ENCODE measurements at regions not wholly inside any gene's neighbourhood (a gene's known extent, or its start where the extent isn't known, plus 50 kb on each side); places are given as distances from the start of the nearest gene placed in this dataset.
"Not testable (repeated sequence)": the region's sequence is repeated elsewhere in the genome, so short reads cannot be mapped to it uniquely, and the experiment has no call there.

GRCh38 chr10:15921423-15921945, 61.2 kb upstream of the MINDY3 start:
- DNase-seq; H4K91ac ChIP-seq (ENCODE audit: low read length); H3K9me3 ChIP-seq (ENCODE audit: control insufficient read depth, low read length): not testable (repeated sequence)

GRCh38 chr10:15931376-15931775, 71.1 kb upstream of the MINDY3 start:
- no peak overlapping the region for H2BK5ac ChIP-seq (ENCODE audit: low read depth, low read length, poor library complexity, severe bottlenecking)
- H3K4me2 ChIP-seq (ENCODE audit: low read length, poor library complexity, severe bottlenecking), result no peak overlapping the region
- H2AK5ac ChIP-seq (ENCODE audit: low read length, severe bottlenecking), result no peak overlapping the region
- H4K8ac ChIP-seq (ENCODE audit: low read length), result no peak overlapping the region
- no peaks in the 10 kb centered on the region for H3K4me1 ChIP-seq (ENCODE audit: control insufficient read depth, insufficient read depth, low read depth, low read length)
- H3K4ac ChIP-seq (ENCODE audit: low read depth in 1 of 2, low read length in 2 of 2), result no peak overlapping the region
- H4K91ac ChIP-seq (ENCODE audit: low read length), result no peak overlapping the region
- H3K36me3 ChIP-seq (ENCODE audit: control insufficient read depth in 1 of 2, insufficient read depth in 2 of 2, low read depth in 1 of 2, low read length in 2 of 2), result no peaks in the 10 kb centered on the region
- no peaks in the 10 kb centered on the region for H3K27me3 ChIP-seq (ENCODE audit: control insufficient read depth in 1 of 2, insufficient read depth in 1 of 2, low read length in 2 of 2)
- H3K9ac ChIP-seq (ENCODE audit: low read length), result no peak overlapping the region
- 92% methylated on average over 5 of the region's 5 CpGs for WGBS
- no peak overlapping the region for H2BK12ac ChIP-seq (ENCODE audit: low read length in 2 of 2)
- no peak overlapping the region for H2BK120ac ChIP-seq (ENCODE audit: low read depth, low read length)
- no peak overlapping the region for H2BK15ac ChIP-seq (ENCODE audit: low read depth, poor library complexity, severe bottlenecking)
- H3K9me3 ChIP-seq (ENCODE audit: control insufficient read depth, low read length), result peaks cover 15% of the 10 kb centered on the region
- no peak overlapping the region for H2AFZ ChIP-seq (ENCODE audit: low read depth, low read length)
- H3K4me3 ChIP-seq (ENCODE audit: insufficient read depth in 1 of 2, low read depth in 1 of 2, low read length in 2 of 2), result no peak overlapping the region
- no peak overlapping the region for H3K27ac ChIP-seq (ENCODE audit: low read length, poor library complexity, severe bottlenecking)
- H3K14ac ChIP-seq (ENCODE audit: low read length in 2 of 2), result no peak overlapping the region
- no peak overlapping the region for H3K18ac ChIP-seq (ENCODE audit: low read depth in 1 of 2, low read length in 2 of 2)
- no peaks in the 10 kb centered on the region for H3K79me1 ChIP-seq (replicated peaks; ENCODE audit: low read length, poor library complexity, severe bottlenecking)
- no peak for DNase-seq
- no peak overlapping the region for H3K23ac ChIP-seq (ENCODE audit: low read length in 2 of 2)

More at GRCh38 chr10:15921423-15921945, 61.2 kb upstream of the MINDY3 start:
- H2BK15ac ChIP-seq (ENCODE audit: low read depth, poor library complexity, severe bottlenecking); H3K36me3 ChIP-seq (ENCODE audit: control insufficient read depth in 1 of 2, insufficient read depth in 2 of 2, low read depth in 1 of 2, low read length in 2 of 2); H3K23ac ChIP-seq (ENCODE audit: low read length in 2 of 2); H2AFZ ChIP-seq (ENCODE audit: low read depth, low read length); H2BK12ac ChIP-seq (ENCODE audit: low read length in 2 of 2); H3K9ac ChIP-seq (ENCODE audit: low read length); H3K27me3 ChIP-seq (ENCODE audit: control insufficient read depth in 1 of 2, insufficient read depth in 1 of 2, low read length in 2 of 2); H3K4me2 ChIP-seq (ENCODE audit: low read length, poor library complexity, severe bottlenecking); H2BK5ac ChIP-seq (ENCODE audit: low read depth, low read length, poor library complexity, severe bottlenecking); H4K8ac ChIP-seq (ENCODE audit: low read length); H3K4ac ChIP-seq (ENCODE audit: low read depth in 1 of 2, low read length in 2 of 2); H3K14ac ChIP-seq (ENCODE audit: low read length in 2 of 2); H3K27ac ChIP-seq (ENCODE audit: low read length, poor library complexity, severe bottlenecking); H2AK5ac ChIP-seq (ENCODE audit: low read length, severe bottlenecking); H2BK120ac ChIP-seq (ENCODE audit: low read depth, low read length); H3K18ac ChIP-seq (ENCODE audit: low read depth in 1 of 2, low read length in 2 of 2); H3K79me1 ChIP-seq (replicated peaks; ENCODE audit: low read length, poor library complexity, severe bottlenecking); H3K4me1 ChIP-seq (ENCODE audit: control insufficient read depth, insufficient read depth, low read depth, low read length); H3K4me3 ChIP-seq (ENCODE audit: insufficient read depth in 1 of 2, low read depth in 1 of 2, low read length in 2 of 2): not testable (repeated sequence)
- WGBS, result 92% methylated on average over 24 of the region's 28 CpGs

- H3K4ac ChIP-seq (ENCODE audit: low read depth in 1 of 2, low read length in 2 of 2); H4K8ac ChIP-seq (ENCODE audit: low read length); H3K36me3 ChIP-seq (ENCODE audit: control insufficient read depth in 1 of 2, insufficient read depth in 2 of 2, low read depth in 1 of 2, low read length in 2 of 2); H2BK15ac ChIP-seq (ENCODE audit: low read depth, poor library complexity, severe bottlenecking); H2AFZ ChIP-seq (ENCODE audit: low read depth, low read length); DNase-seq; H3K27me3 ChIP-seq (ENCODE audit: control insufficient read depth in 1 of 2, insufficient read depth in 1 of 2, low read length in 2 of 2); H3K9me3 ChIP-seq (ENCODE audit: control insufficient read depth, low read length); H3K14ac ChIP-seq (ENCODE audit: low read length in 2 of 2); H2BK12ac ChIP-seq (ENCODE audit: low read length in 2 of 2); H3K79me1 ChIP-seq (replicated peaks; ENCODE audit: low read length, poor library complexity, severe bottlenecking); H2BK120ac ChIP-seq (ENCODE audit: low read depth, low read length); H3K23ac ChIP-seq (ENCODE audit: low read length in 2 of 2); H2AK5ac ChIP-seq (ENCODE audit: low read length, severe bottlenecking); H3K9ac ChIP-seq (ENCODE audit: low read length); H3K4me2 ChIP-seq (ENCODE audit: low read length, poor library complexity, severe bottlenecking); H3K4me3 ChIP-seq (ENCODE audit: insufficient read depth in 1 of 2, low read depth in 1 of 2, low read length in 2 of 2); H2BK5ac ChIP-seq (ENCODE audit: low read depth, low read length, poor library complexity, severe bottlenecking); H3K18ac ChIP-seq (ENCODE audit: low read depth in 1 of 2, low read length in 2 of 2); H3K4me1 ChIP-seq (ENCODE audit: control insufficient read depth, insufficient read depth, low read depth, low read length); H4K91ac ChIP-seq (ENCODE audit: low read length); H3K27ac ChIP-seq (ENCODE audit: low read length, poor library complexity, severe bottlenecking): not testable (repeated sequence)
- 65% methylated on average over 6 of the region's 6 CpGs for WGBS
These were observed 79.2 kb upstream of the MINDY3 start for GRCh38 chr10:15939543-15939942.

GRCh38 chr10:15943426-15943825, 83.1 kb upstream of the MINDY3 start:
- Histone ChIP-seq H2BK12ac (ENCODE audit: low read length in 2 of 2) (no peak overlapping the region), H3K4me3 (ENCODE audit: insufficient read depth in 1 of 2, low read depth in 1 of 2, low read length in 2 of 2) (no peak overlapping the region), H2BK5ac (ENCODE audit: low read depth, low read length, poor library complexity, severe bottlenecking) (no peak overlapping the region), H3K27me3 (ENCODE audit: control insufficient read depth in 1 of 2, insufficient read depth in 1 of 2, low read length in 2 of 2) (no peaks in the 10 kb centered on the region), H3K4me1 (ENCODE audit: control insufficient read depth, insufficient read depth, low read depth, low read length) (no peaks in the 10 kb centered on the region), H3K79me1 (replicated peaks; ENCODE audit: low read length, poor library complexity, severe bottlenecking) (no peaks in the 10 kb centered on the region), H3K18ac (ENCODE audit: low read depth in 1 of 2, low read length in 2 of 2) (no peak overlapping the region), H4K91ac (ENCODE audit: low read length) (no peak overlapping the region), H3K4me2 (ENCODE audit: low read length, poor library complexity, severe bottlenecking) (no peak overlapping the region), H3K4ac (ENCODE audit: low read depth in 1 of 2, low read length in 2 of 2) (no peak overlapping the region), H2BK15ac (ENCODE audit: low read depth, poor library complexity, severe bottlenecking) (no peak overlapping the region), H3K9ac (ENCODE audit: low read length) (no peak overlapping the region), H2AK5ac (ENCODE audit: low read length, severe bottlenecking) (no peak overlapping the region), H2BK120ac (ENCODE audit: low read depth, low read length) (no peak overlapping the region), H4K8ac (ENCODE audit: low read length) (no peak overlapping the region), H3K36me3 (ENCODE audit: control insufficient read depth in 1 of 2, insufficient read depth in 2 of 2, low read depth in 1 of 2, low read length in 2 of 2) (no peaks in the 10 kb centered on the region), H3K23ac (ENCODE audit: low read length in 2 of 2) (no peak overlapping the region), H3K27ac (ENCODE audit: low read length, poor library complexity, severe bottlenecking) (no peak overlapping the region), H3K9me3 (ENCODE audit: control insufficient read depth, low read length) (peaks cover 9% of the 10 kb centered on the region), H2AFZ (ENCODE audit: low read depth, low read length) (no peak overlapping the region), H3K14ac (ENCODE audit: low read length in 2 of 2) (no peak overlapping the region)
- WGBS, result 27% methylated on average over 1 of the region's 1 CpG
- DNase-seq, result no peak
